ENCODE measurements at regions not wholly inside any gene's neighbourhood (a gene's known extent, or its start where the extent isn't known, plus 50 kb on each side); places are given as distances from the start of the nearest gene placed in this dataset.

DNA sequence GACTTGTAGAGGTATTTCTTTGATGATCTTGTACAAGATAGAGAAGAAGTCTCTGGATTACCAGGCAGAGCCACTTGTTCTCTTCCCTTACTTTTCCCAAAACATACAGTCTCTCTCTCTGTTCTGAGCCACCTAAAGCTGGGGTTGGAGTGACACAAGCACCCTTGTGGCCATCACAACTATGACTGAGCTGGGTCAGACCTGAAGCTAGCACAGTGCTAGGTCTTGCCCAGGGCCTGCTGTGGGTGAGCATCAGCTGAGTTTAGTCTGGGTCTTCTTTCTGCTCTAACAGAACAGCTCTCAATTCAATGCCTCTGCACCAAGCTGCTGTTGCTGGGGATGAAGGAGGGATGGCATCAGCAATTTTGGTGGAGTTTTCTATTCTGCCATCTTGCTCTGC, 110.2 kb downstream of the HTR1B start:
- no peak for DNase-seq (ENCODE audit: extremely low spot score)
- TF ChIP-seq SP1 (IDR thresholded peaks at IDR 0.05) (no peak), FOXA1 (IDR thresholded peaks at IDR 0.05) (no peak), NFRKB (IDR thresholded peaks at IDR 0.05) (no peak), SUZ12 (IDR thresholded peaks at IDR 0.05) (no peak), L3MBTL2 (conservative IDR thresholded peaks at IDR 0.05) (no peak), ZNF384 (IDR thresholded peaks at IDR 0.05) (no peak), CTBP1 (IDR thresholded peaks at IDR 0.05; ENCODE audit: borderline replicate concordance) (no peak), BHLHE40 (IDR thresholded peaks at IDR 0.05; ENCODE audit: borderline replicate concordance) (no peak), HDGF (IDR thresholded peaks at IDR 0.05; ENCODE audit: borderline replicate concordance) (no peak), FOXM1 (IDR thresholded peaks at IDR 0.05; ENCODE audit: borderline replicate concordance) (no peak), FOXK2 (IDR thresholded peaks at IDR 0.05) (no peak), LEF1 (IDR thresholded peaks at IDR 0.05; ENCODE audit: borderline replicate concordance) (no peak), TARDBP (IDR thresholded peaks at IDR 0.05) (no peak), ELF4 (IDR thresholded peaks at IDR 0.05) (no peak), ARNT (IDR thresholded peaks at IDR 0.05) (no peak)
- TF ChIP-seq, protein P1, sequence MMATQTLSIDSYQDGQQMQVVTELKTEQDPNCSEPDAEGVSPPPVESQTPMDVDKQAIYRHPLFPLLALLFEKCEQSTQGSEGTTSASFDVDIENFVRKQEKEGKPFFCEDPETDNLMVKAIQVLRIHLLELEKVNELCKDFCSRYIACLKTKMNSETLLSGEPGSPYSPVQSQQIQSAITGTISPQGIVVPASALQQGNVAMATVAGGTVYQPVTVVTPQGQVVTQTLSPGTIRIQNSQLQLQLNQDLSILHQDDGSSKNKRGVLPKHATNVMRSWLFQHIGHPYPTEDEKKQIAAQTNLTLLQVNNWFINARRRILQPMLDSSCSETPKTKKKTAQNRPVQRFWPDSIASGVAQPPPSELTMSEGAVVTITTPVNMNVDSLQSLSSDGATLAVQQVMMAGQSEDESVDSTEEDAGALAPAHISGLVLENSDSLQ (IDR thresholded peaks at IDR 0.05) = no peak
- ChIA-PET CTCF (no interaction called here), POLR2A (no interaction called here)

DNA sequence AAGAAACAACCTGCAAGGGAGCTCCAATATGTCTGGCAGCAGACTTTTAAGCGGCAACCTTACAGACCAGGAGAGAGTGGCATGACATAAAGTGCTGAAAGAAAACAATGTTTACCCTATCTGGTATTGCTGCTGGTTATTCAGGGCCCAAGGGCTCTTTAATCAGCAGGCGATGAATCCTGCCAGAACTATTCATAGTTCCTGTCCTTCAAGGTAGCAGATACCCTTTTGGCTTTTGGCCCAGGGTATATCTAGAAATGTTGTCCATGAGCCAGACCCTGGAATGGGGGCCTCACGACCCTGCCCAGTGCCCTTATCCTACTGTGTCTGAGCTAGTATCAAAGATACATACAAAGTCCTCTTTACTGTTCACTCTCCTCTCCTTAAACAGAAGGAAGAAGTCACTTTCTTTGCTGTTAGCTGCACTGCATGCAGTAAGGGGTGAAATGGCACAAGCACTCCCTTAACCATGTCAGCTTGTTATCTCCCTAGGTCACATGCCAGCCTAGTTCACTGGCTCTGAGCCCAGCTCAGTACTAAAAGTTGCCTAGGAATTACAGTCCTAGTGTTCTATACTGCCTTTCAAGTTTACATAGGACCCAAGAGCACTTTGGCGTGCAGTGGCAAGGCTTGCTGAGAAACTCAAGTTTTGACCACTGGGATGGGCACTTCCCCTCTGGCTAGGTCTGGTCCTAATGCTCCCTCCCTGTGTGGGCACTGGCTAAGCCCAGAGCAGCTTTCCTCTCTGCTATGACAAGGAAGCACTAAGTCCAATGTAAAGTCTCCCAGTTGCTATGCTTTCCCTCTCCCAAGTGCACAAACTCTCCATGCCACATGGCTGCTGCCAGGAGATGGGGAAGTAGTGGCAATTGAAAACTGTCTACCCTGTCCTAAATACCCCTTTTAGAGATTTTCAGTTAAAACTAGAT, 122.0 kb downstream of the HTR1B start:
- DNase-seq (ENCODE audit: extremely low spot score) = no peak
- CTCF ChIA-PET = no interaction called here
- POLR2A ChIA-PET = no interaction called here
- TF ChIP-seq, protein P1 (IDR thresholded peaks at IDR 0.05) = no peak
- no peak for TF ChIP-seq FOXA1 (IDR thresholded peaks at IDR 0.05)

DNA sequence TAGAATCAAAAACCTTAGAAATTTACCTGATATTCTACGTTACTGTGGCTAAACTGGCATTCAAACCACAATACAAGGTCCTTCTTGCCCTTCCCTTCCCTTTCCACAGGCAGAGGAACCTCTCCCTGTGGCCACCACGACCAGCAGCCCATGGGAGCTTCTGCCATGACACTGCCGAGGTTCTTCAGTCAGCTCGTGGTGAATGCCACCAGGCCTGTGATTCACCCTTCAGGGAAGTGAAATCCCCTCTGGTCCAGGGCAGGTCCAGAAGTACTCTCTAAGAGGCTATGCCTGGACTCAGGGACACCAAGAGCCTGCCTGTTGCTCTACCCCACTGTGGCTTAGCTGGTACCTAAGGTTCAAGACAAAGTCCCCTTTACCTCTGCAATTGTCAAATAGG, 123.0 kb downstream of the HTR1B start:
- ChIA-PET POLR2A (no interaction called here), CTCF (no interaction called here)
- TF ChIP-seq CTBP1 (IDR thresholded peaks at IDR 0.05; ENCODE audit: borderline replicate concordance) (no peak), SUZ12 (IDR thresholded peaks at IDR 0.05) (no peak), FOXA1 (IDR thresholded peaks at IDR 0.05) (no peak)
- DNase-seq (ENCODE audit: extremely low spot score) = no peak

DNA sequence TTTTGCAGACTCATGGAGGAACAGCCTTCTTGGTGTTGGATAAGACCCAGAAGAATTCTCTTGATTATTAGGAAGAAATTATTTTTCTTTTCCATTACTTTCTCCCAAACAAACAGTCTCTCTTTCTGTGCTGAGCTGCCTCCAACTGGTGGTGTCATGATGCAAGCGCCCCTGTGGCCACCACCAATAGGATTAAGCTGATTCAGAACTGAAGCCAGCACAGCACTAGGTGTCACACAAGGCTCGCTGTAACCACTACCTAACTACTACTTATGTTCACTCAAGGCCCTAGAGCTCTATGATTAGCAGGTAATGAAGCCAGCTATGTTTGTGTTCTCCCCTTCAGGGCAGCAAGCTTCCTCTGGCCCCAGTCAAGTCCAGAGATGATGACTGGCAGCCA, 123.4 kb downstream of the HTR1B start:
- no peak for DNase-seq (ENCODE audit: extremely low spot score)
- no peak for TF ChIP-seq ELF4 (IDR thresholded peaks at IDR 0.05)
- CTCF ChIA-PET = no interaction called here
- POLR2A ChIA-PET = no interaction called here

DNA sequence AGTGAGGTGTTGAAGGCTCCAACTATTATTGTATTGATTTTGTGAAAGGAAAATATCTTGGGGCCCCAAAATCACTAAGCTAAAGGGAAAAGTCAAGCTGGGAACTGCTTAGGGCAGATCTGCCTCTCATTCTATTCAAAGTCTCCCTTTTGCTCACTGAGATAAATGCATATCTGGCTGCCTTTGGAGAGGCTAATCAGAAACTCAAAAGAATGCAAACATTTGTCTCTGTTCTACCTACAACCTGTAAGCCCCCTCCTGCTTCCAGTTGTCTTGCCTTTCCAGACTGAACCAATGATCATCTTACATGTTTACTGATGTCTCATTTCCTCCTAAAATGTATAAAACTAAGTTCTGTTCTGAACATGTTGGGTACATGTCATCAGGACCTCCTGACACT, 125.9 kb downstream of the HTR1B start:
- TF ChIP-seq FOXK2 (IDR thresholded peaks at IDR 0.05) (no peak), HDGF (IDR thresholded peaks at IDR 0.05; ENCODE audit: borderline replicate concordance) (no peak), ARNT (IDR thresholded peaks at IDR 0.05) (no peak), L3MBTL2 (conservative IDR thresholded peaks at IDR 0.05) (no peak), BHLHE40 (IDR thresholded peaks at IDR 0.05; ENCODE audit: borderline replicate concordance) (no peak), ZNF384 (IDR thresholded peaks at IDR 0.05) (no peak), SUZ12 (IDR thresholded peaks at IDR 0.05) (no peak)
- ChIA-PET CTCF (no interaction called here), POLR2A (no interaction called here)
- DNase-seq (ENCODE audit: extremely low spot score) = no peak

DNA sequence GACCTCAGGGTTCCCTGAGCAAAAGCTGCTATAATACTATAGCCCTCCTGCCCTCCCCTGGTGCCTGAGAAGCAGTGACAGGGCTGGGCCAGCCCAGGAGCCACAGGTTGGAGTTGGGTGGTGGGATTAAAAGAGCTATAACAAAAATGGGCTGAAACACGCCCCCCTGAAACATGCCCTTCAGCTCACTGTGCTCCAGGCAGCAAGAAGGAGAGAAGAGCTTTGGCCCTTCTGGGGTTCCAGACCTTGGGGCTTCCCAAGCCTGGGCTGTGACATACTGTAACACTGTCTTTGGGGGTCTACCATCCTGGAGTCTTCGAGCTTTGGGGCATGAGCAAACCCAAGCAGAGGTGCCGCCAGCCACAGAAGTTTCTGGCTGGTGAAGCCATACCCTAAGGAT, 129.2 kb downstream of the HTR1B start:
- POLR2A ChIA-PET = no interaction called here

More for the DNA sequence above, 129.2 kb downstream of the HTR1B start:
- DNase-seq (ENCODE audit: extremely low spot score) = no peak
- CTCF ChIA-PET = interaction anchor here (0.6 kb wide), 1 partner anchor 67 kb away, joined by 4 read pairs; no protein-coding TSS in a partner anchor
- TF ChIP-seq BHLHE40 (IDR thresholded peaks at IDR 0.05; ENCODE audit: borderline replicate concordance) = no peak
- TF ChIP-seq LEF1 (IDR thresholded peaks at IDR 0.05; ENCODE audit: borderline replicate concordance) = no peak
- TF ChIP-seq, protein P1 (IDR thresholded peaks at IDR 0.05) = no peak
- no peak for TF ChIP-seq FOXA1 (IDR thresholded peaks at IDR 0.05)
- no peak for TF ChIP-seq FOXM1 (IDR thresholded peaks at IDR 0.05; ENCODE audit: borderline replicate concordance)
- no peak for TF ChIP-seq SP1 (IDR thresholded peaks at IDR 0.05)
- no peak for TF ChIP-seq ARNT (IDR thresholded peaks at IDR 0.05)
- no peak for TF ChIP-seq ELF4 (IDR thresholded peaks at IDR 0.05)
- no peak for TF ChIP-seq ZNF384 (IDR thresholded peaks at IDR 0.05)
- TF ChIP-seq CTBP1 (IDR thresholded peaks at IDR 0.05; ENCODE audit: borderline replicate concordance) = no peak

Measured in HEK293T (cell line).